ENCODE measurements at regions not wholly inside any gene's neighbourhood (a gene's known extent, or its start where the extent isn't known, plus 50 kb on each side); places are given as distances from the start of the nearest gene placed in this dataset.

- Histone ChIP-seq H3K9ac (ENCODE audit: insufficient read depth, low read length, poor library complexity, severe bottlenecking) (no peak overlapping the region), H3K4me2 (replicated peaks; ENCODE audit: extremely low read depth, low read length, poor library complexity, severe bottlenecking) (no peak overlapping the region), H3K4me3 (replicated peaks in 1 of 3; ENCODE audit: low read depth in 2 of 3, low read length in 3 of 3) (no peak overlapping the region), H3K27ac (ENCODE audit: low read depth in 1 of 2, low read length in 2 of 2) (no peak overlapping the region), H4K20me1 (ENCODE audit: insufficient read depth, low read length) (no peaks in the 10 kb centered on the region), H3K27me3 (ENCODE audit: control insufficient read depth in 2 of 2, insufficient read depth in 2 of 2, low read length in 2 of 2) (no peaks in the 10 kb centered on the region), H3K9me3 (replicated peaks in 1 of 2; ENCODE audit: control insufficient read depth in 1 of 2, insufficient read depth in 1 of 2, low read length in 2 of 2) (peaks cover 6 to 18% of the 10 kb centered on the region in 2 donors), H3K4me1 (ENCODE audit: control insufficient read depth in 1 of 2, insufficient read depth in 2 of 2, low read length in 2 of 2) (no peaks in the 10 kb centered on the region), H3K36me3 (replicated peaks in 1 of 2; ENCODE audit: control insufficient read depth in 1 of 2, insufficient read depth in 2 of 2, low read length in 2 of 2) (no peaks in the 10 kb centered on the region), H3K79me2 (ENCODE audit: insufficient read depth, low read length) (no peaks in the 10 kb centered on the region), H2AFZ (ENCODE audit: insufficient read depth, low read depth, low read length, poor library complexity, severe bottlenecking) (no peak overlapping the region)
- intact Hi-C loops (cut with micrococcal nuclease): no loop called here
- Mint-ChIP-seq H3K27me3 (ENCODE audit: low read depth in 3 of 3) (peaks cover 0 to 1% (median 0%) of the 10 kb centered on the region in 3 donors), H3K4me3 (no peak overlapping the region), H3K36me3 (no peaks in the 10 kb centered on the region), H3K4me1 (no peaks in the 10 kb centered on the region), H3K9me3 (peaks cover 0 to 9% (median 3%) of the 10 kb centered on the region in 7 donors), H3K27ac (no peak overlapping the region)
- 92% methylated on average over 2 of the region's 2 CpGs for WGBS (ENCODE audit: insufficient coverage)
- TF ChIP-seq, protein P1, sequence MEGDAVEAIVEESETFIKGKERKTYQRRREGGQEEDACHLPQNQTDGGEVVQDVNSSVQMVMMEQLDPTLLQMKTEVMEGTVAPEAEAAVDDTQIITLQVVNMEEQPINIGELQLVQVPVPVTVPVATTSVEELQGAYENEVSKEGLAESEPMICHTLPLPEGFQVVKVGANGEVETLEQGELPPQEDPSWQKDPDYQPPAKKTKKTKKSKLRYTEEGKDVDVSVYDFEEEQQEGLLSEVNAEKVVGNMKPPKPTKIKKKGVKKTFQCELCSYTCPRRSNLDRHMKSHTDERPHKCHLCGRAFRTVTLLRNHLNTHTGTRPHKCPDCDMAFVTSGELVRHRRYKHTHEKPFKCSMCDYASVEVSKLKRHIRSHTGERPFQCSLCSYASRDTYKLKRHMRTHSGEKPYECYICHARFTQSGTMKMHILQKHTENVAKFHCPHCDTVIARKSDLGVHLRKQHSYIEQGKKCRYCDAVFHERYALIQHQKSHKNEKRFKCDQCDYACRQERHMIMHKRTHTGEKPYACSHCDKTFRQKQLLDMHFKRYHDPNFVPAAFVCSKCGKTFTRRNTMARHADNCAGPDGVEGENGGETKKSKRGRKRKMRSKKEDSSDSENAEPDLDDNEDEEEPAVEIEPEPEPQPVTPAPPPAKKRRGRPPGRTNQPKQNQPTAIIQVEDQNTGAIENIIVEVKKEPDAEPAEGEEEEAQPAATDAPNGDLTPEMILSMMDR (IDR thresholded peaks at IDR 0.05): no peak
- no peak for DNase-seq
These were observed 605.9 kb upstream of the FAM174A start for GRCh38 chr5:99929067-99929805.

- 78% methylated on average over 4 of the region's 4 CpGs for WGBS (ENCODE audit: insufficient coverage)
- TF ChIP-seq, protein P1 (IDR thresholded peaks at IDR 0.05): no peak
- Histone ChIP-seq H3K4me1 (ENCODE audit: control insufficient read depth in 1 of 2, insufficient read depth in 2 of 2, low read length in 2 of 2) (no peaks in the 10 kb centered on the region), H2AFZ (ENCODE audit: insufficient read depth, low read depth, low read length, poor library complexity, severe bottlenecking) (no peak overlapping the region), H4K20me1 (ENCODE audit: insufficient read depth, low read length) (no peaks in the 10 kb centered on the region), H3K9me3 (replicated peaks in 1 of 2; ENCODE audit: control insufficient read depth in 1 of 2, insufficient read depth in 1 of 2, low read length in 2 of 2) (peaks cover 6 to 18% of the 10 kb centered on the region in 2 donors), H3K27me3 (ENCODE audit: control insufficient read depth in 2 of 2, insufficient read depth in 2 of 2, low read length in 2 of 2) (no peaks in the 10 kb centered on the region), H3K4me3 (replicated peaks in 1 of 3; ENCODE audit: low read depth in 2 of 3, low read length in 3 of 3) (no peak overlapping the region), H3K9ac (ENCODE audit: insufficient read depth, low read length, poor library complexity, severe bottlenecking) (no peak overlapping the region), H3K27ac (ENCODE audit: low read depth in 1 of 2, low read length in 2 of 2) (no peak overlapping the region), H3K36me3 (replicated peaks in 1 of 2; ENCODE audit: control insufficient read depth in 1 of 2, insufficient read depth in 2 of 2, low read length in 2 of 2) (no peaks in the 10 kb centered on the region), H3K79me2 (ENCODE audit: insufficient read depth, low read length) (no peaks in the 10 kb centered on the region), H3K4me2 (replicated peaks; ENCODE audit: extremely low read depth, low read length, poor library complexity, severe bottlenecking) (no peak overlapping the region)
- peaks cover 0 to 9% (median 4%) of the 10 kb centered on the region in 7 donors for H3K9me3 Mint-ChIP-seq
- DNase-seq: no peak
- H3K36me3 Mint-ChIP-seq: no peaks in the 10 kb centered on the region
- peaks cover 0 to 1% (median 0%) of the 10 kb centered on the region in 3 donors for H3K27me3 Mint-ChIP-seq (ENCODE audit: low read depth in 3 of 3)
- H3K4me1 Mint-ChIP-seq: no peaks in the 10 kb centered on the region
- H3K4me3 Mint-ChIP-seq: no peak overlapping the region
- intact Hi-C loops (cut with micrococcal nuclease): no loop called here
- H3K27ac Mint-ChIP-seq: no peak overlapping the region
These were observed 606.7 kb upstream of the FAM174A start for GRCh38 chr5:99928490-99928889.
